ENCODE measurements at regions not wholly inside any gene's neighbourhood (a gene's known extent, or its start where the extent isn't known, plus 50 kb on each side); places are given as distances from the start of the nearest gene placed in this dataset.

- no peaks in the 10 kb centered on the region for H3K36me3 Mint-ChIP-seq
- no peaks in the 10 kb centered on the region for H3K9me3 Mint-ChIP-seq
- ATAC-seq: no peak
- H3K27me3 Mint-ChIP-seq: no peaks in the 10 kb centered on the region
- no peak overlapping the region for H3K27ac Mint-ChIP-seq
- no peaks in the 10 kb centered on the region for H3K4me1 Mint-ChIP-seq
- no peak overlapping the region for H3K4me3 Mint-ChIP-seq
These were observed 186.8 kb downstream of the BTG1 start for GRCh38 chr12:91958816-91959215.

- no peak overlapping the region for H3K4me3 Mint-ChIP-seq
- ATAC-seq: no peak
- H3K9me3 Mint-ChIP-seq: no peaks in the 10 kb centered on the region
- H3K36me3 Mint-ChIP-seq: no peaks in the 10 kb centered on the region
- H3K27me3 Mint-ChIP-seq: no peaks in the 10 kb centered on the region
- H3K4me1 Mint-ChIP-seq: no peaks in the 10 kb centered on the region
- no peak overlapping the region for H3K27ac Mint-ChIP-seq
These were observed 190.9 kb downstream of the BTG1 start for GRCh38 chr12:91954747-91955146.

- Mint-ChIP-seq H3K27ac (no peak overlapping the region), H3K36me3 (no peaks in the 10 kb centered on the region), H3K4me1 (no peaks in the 10 kb centered on the region), H3K4me3 (no peak overlapping the region), H3K9me3 (no peaks in the 10 kb centered on the region), H3K27me3 (no peaks in the 10 kb centered on the region)
- ATAC-seq: no peak
These were observed 191.3 kb downstream of the BTG1 start for GRCh38 chr12:91954326-91954725.

- peaks cover 3% of the 10 kb centered on the region for H3K4me1 Mint-ChIP-seq
- H3K27ac Mint-ChIP-seq: no peak overlapping the region
- H3K27me3 Mint-ChIP-seq: no peaks in the 10 kb centered on the region
These were observed 192.7 kb downstream of the BTG1 start for GRCh38 chr12:91952916-91953315.

GRCh38 chr12:91951571-91951970 lies 194.1 kb downstream of the BTG1 start:
- ATAC-seq: no peak
- Mint-ChIP-seq H3K36me3 (no peaks in the 10 kb centered on the region), H3K27ac (no peak overlapping the region), H3K4me1 (peaks cover 8% of the 10 kb centered on the region), H3K4me3 (no peak overlapping the region), H3K27me3 (no peaks in the 10 kb centered on the region), H3K9me3 (no peaks in the 10 kb centered on the region)

More at GRCh38 chr12:91952916-91953315, 192.7 kb downstream of the BTG1 start:
- no peaks in the 10 kb centered on the region for H3K9me3 Mint-ChIP-seq
- no peak for ATAC-seq
- H3K4me3 Mint-ChIP-seq: no peak overlapping the region
- H3K36me3 Mint-ChIP-seq: no peaks in the 10 kb centered on the region

GRCh38 chr12:91948504-91948903 lies 197.1 kb downstream of the BTG1 start:
- peaks cover 15% of the 10 kb centered on the region for H3K4me1 Mint-ChIP-seq

GRCh38 chr12:91947459-91947858 lies 198.2 kb downstream of the BTG1 start:
- H3K4me1 Mint-ChIP-seq: peaks cover 15% of the 10 kb centered on the region
- H3K4me3 Mint-ChIP-seq: no peak overlapping the region
- no peaks in the 10 kb centered on the region for H3K36me3 Mint-ChIP-seq
- H3K27ac Mint-ChIP-seq: peak overlapping the region; percentile 60
- peaks cover 3% of the 10 kb centered on the region for H3K9me3 Mint-ChIP-seq
- H3K27me3 Mint-ChIP-seq: no peaks in the 10 kb centered on the region
- peak; percentile 92 for ATAC-seq

More at GRCh38 chr12:91948504-91948903, 197.1 kb downstream of the BTG1 start:
- ATAC-seq: no peak
- Mint-ChIP-seq H3K27me3 (no peaks in the 10 kb centered on the region), H3K9me3 (no peaks in the 10 kb centered on the region), H3K36me3 (no peaks in the 10 kb centered on the region), H3K27ac (peak overlapping the region; percentile 60), H3K4me3 (no peak overlapping the region)

- no peak for ATAC-seq
- peaks cover 10% of the 10 kb centered on the region for H3K9me3 Mint-ChIP-seq
- peaks cover 5% of the 10 kb centered on the region for H3K36me3 Mint-ChIP-seq
- no peaks in the 10 kb centered on the region for H3K27me3 Mint-ChIP-seq
- no peak overlapping the region for H3K4me3 Mint-ChIP-seq
- peaks cover 29% of the 10 kb centered on the region for H3K4me1 Mint-ChIP-seq
- no peak overlapping the region for H3K27ac Mint-ChIP-seq
These were observed 201.0 kb downstream of the BTG1 start for GRCh38 chr12:91944637-91945036.

- H3K27ac Mint-ChIP-seq: peak overlapping the region; percentile 63
- H3K4me3 Mint-ChIP-seq: no peak overlapping the region
- peaks cover 10% of the 10 kb centered on the region for H3K9me3 Mint-ChIP-seq
- peaks cover 5% of the 10 kb centered on the region for H3K36me3 Mint-ChIP-seq
- H3K27me3 Mint-ChIP-seq: no peaks in the 10 kb centered on the region
- ATAC-seq: peak; percentile 65
- peaks cover 20% of the 10 kb centered on the region for H3K4me1 Mint-ChIP-seq
These were observed 204.6 kb downstream of the BTG1 start for GRCh38 chr12:91940826-91941570.

GRCh38 chr12:91940322-91940721 lies 205.3 kb downstream of the BTG1 start:
- no peaks in the 10 kb centered on the region for H3K27me3 Mint-ChIP-seq

GRCh38 chr12:91937706-91938105 lies 207.9 kb downstream of the BTG1 start:
- Mint-ChIP-seq H3K36me3 (peaks cover 5% of the 10 kb centered on the region), H3K9me3 (peaks cover 7% of the 10 kb centered on the region), H3K4me1 (peaks cover 14% of the 10 kb centered on the region), H3K4me3 (no peak overlapping the region), H3K27me3 (no peaks in the 10 kb centered on the region), H3K27ac (no peak overlapping the region)
- ATAC-seq: no peak

More at GRCh38 chr12:91940322-91940721, 205.3 kb downstream of the BTG1 start:
- Mint-ChIP-seq H3K4me3 (no peak overlapping the region), H3K9me3 (peaks cover 10% of the 10 kb centered on the region), H3K4me1 (peaks cover 20% of the 10 kb centered on the region), H3K36me3 (peaks cover 5% of the 10 kb centered on the region), H3K27ac (peak overlapping the region; percentile 63)
- ATAC-seq: no peak

GRCh38 chr12:91937009-91937408 lies 208.6 kb downstream of the BTG1 start:
- H3K36me3 Mint-ChIP-seq: peaks cover 5% of the 10 kb centered on the region
- peaks cover 7% of the 10 kb centered on the region for H3K9me3 Mint-ChIP-seq
- no peaks in the 10 kb centered on the region for H3K27me3 Mint-ChIP-seq
- ATAC-seq: no peak
- no peak overlapping the region for H3K4me3 Mint-ChIP-seq
- no peak overlapping the region for H3K27ac Mint-ChIP-seq
- peaks cover 14% of the 10 kb centered on the region for H3K4me1 Mint-ChIP-seq

GRCh38 chr12:91935296-91935695 lies 210.3 kb downstream of the BTG1 start:
- H3K4me1 Mint-ChIP-seq: peaks cover 5% of the 10 kb centered on the region
- H3K27ac Mint-ChIP-seq: no peak overlapping the region
- H3K27me3 Mint-ChIP-seq: no peaks in the 10 kb centered on the region
- no peak for ATAC-seq
- H3K36me3 Mint-ChIP-seq: peaks cover 5% of the 10 kb centered on the region
- H3K4me3 Mint-ChIP-seq: no peak overlapping the region
- peaks cover 4% of the 10 kb centered on the region for H3K9me3 Mint-ChIP-seq

GRCh38 chr12:91931111-91931510 lies 214.5 kb downstream of the BTG1 start:
- Mint-ChIP-seq H3K27me3 (no peaks in the 10 kb centered on the region), H3K4me3 (no peak overlapping the region), H3K4me1 (no peaks in the 10 kb centered on the region), H3K27ac (no peak overlapping the region), H3K9me3 (no peaks in the 10 kb centered on the region), H3K36me3 (no peaks in the 10 kb centered on the region)
- no peak for ATAC-seq

- H3K36me3 Mint-ChIP-seq: no peaks in the 10 kb centered on the region
- H3K4me3 Mint-ChIP-seq: no peak overlapping the region
- no peak for ATAC-seq
- H3K9me3 Mint-ChIP-seq: no peaks in the 10 kb centered on the region
- H3K27ac Mint-ChIP-seq: no peak overlapping the region
- H3K4me1 Mint-ChIP-seq: no peaks in the 10 kb centered on the region
- H3K27me3 Mint-ChIP-seq: no peaks in the 10 kb centered on the region
These were observed 217.1 kb downstream of the BTG1 start for GRCh38 chr12:91928501-91928900.

- Mint-ChIP-seq H3K4me1 (no peaks in the 10 kb centered on the region), H3K27me3 (no peaks in the 10 kb centered on the region), H3K27ac (no peak overlapping the region), H3K9me3 (no peaks in the 10 kb centered on the region), H3K4me3 (no peak overlapping the region), H3K36me3 (no peaks in the 10 kb centered on the region)
- ATAC-seq: no peak
These were observed 218.8 kb downstream of the BTG1 start for GRCh38 chr12:91926848-91927247.

All from stimulated activated memory B cell treated with anti-CD40 and anti-IgM and Interleukin-4, amounts not matched to agents 10 μg/mL and 1 μg/mL and 100 μg/mL, for 72 hours (primary cell).